Renal pelvis (tissue), 1 donor: ENCODE measurements at regions not wholly inside any gene's neighbourhood (a gene's known extent, or its start where the extent isn't known, plus 50 kb on each side); places are given as distances from the start of the nearest gene placed in this dataset.
"Not testable (repeated sequence)": the region's sequence is repeated elsewhere in the genome, so short reads cannot be mapped to it uniquely, and the experiment has no call there.

ENCODE experiments used
- DNase-seq: peaks from one replicate; pipeline ENCODE4 v3.0.0-alpha.2; 2013

DNA sequence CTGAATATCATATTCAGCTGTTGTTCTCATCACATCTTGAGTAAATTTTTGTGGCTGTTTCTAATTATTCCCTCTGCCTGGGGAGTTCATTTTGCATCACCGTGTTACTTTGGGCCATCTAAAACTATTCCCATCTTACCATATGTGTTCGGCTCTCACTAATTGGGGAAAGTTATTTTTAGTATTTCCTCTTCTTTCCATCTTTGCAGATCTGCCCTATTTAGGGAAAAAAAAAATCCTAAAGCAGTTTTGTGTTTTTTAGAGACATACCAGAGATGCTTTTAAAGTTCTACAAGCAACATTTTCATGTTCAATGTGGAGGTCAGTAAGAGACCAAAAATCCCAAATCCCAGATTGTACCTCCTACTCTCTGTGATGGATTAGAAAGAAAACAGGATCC lies 111.3 kb upstream of the NDUFV2 start:
- DNase-seq = no peak

GRCh38 chr18:8992500-8992899 lies 110.0 kb upstream of the NDUFV2 start:
- not testable (repeated sequence) for DNase-seq

DNA sequence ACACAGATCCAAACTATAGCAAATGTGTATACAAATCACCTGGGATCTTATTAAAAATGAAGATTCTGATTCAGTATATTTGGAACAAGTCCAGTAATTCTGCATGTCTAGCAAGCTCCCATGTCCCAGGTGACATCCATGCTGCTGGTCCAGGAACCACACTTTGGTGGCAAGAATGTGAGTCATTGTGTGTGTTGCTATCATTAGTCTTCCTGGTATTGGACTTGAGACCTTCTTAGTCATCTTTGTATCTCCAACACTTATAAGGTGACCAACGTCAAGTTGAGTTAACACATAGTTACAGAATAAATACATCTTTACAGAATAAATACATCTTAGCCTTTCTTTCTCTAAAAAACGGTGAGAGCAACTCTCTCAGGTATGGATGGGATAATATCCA lies 107.9 kb upstream of the NDUFV2 start:
- DNase-seq = no peak

GRCh38 chr18:8995096-8995495 lies 107.4 kb upstream of the NDUFV2 start:
- no peak for DNase-seq

GRCh38 chr18:8996771-8997432 lies 105.6 kb upstream of the NDUFV2 start:
- no peak for DNase-seq

DNA sequence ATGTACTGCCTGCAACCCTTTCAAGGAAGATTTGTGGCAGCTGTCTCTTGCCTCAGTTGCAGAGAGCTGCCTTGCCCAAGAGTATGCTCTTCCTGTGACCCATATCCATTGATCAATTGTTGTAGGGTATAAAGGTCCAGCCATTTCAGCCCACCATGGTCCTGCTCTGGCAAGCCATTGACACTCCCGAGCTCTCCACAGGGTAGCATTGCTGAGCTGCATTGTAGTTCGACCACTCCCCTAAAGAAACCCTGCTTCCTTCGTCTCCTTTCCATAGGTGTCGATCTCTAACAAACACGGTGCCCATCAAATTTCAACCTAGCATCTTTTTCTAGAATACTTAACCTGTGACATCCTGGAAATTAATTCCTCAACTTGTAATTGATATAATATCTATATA lies 104.9 kb upstream of the NDUFV2 start:
- no peak for DNase-seq

- DNase-seq = no peak
Measured at GRCh38 chr18:8998481-8999217, 103.8 kb upstream of the NDUFV2 start.

DNA sequence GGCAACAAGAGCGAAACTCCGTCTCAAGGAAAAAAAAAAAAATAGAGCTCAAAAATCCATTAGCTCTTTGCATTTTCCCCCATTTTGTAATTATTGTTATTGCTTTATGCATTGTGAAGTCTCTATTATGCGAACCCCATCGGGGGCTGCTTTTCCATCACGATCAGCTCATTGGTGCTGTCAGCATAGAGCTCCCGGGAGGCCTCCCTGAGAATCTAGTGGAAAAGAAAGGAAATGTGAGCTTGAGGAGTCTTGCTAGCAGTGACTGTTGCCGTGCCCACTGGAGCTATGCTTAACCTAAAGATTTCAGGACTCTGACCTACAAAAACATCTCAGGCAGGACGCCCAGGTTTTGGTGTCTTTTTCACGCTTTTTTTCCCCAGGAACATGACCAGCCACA lies 102.6 kb upstream of the NDUFV2 start:
- no peak for DNase-seq

GRCh38 chr18:9000733-9001132 lies 101.8 kb upstream of the NDUFV2 start:
- no peak for DNase-seq

DNA sequence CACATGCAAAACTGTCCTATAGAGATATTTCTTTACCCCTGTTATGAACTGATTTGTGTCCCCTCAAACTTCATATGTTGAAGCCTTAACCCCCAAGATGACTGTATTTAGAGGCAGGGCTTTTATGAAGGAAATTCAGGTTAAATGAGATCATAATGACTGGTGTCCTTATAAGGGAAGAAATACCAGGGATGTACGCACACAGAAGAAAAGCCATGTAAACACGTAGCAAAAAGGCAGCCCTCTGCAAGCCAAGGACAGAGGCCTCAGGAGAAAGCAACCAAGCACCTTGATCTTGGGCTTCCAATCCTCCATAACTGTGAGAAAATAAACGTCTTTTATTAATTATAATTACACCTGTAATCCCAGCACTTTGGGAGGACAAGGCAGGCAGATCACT lies 101.3 kb upstream of the NDUFV2 start:
- DNase-seq = no peak

DNA sequence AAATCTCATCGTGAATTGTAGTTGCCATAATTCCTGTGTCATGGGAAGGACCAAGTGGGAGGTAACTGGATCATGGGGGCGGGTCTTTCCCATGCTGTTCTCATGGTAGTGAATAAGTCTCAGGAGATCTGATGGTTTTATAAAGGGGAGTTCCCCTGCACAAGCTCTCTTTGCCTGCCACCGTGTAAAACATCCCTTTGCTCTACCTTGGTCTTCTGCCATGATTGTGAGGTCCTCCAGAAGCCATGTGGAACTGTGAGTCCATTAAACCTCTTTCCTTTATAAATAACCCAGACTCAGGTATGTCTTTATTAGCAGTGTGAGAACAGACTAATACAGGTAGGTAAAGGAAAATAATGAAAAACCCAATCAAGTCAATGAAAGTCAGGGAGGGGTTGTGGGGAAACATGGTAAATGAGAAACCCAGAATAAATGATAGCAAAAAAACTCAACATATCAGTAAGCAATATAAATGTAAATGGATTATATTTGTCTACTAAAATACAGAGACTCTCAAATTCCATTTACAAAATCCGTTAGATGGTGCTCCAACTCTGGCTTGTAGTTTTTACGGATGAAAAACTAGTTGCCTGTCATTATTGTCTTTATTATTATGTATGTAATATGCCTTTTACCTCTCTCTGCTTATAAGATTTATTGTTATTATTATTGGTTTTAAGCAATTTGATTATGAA lies 98.9 kb upstream of the NDUFV2 start:
- no peak for DNase-seq

DNA sequence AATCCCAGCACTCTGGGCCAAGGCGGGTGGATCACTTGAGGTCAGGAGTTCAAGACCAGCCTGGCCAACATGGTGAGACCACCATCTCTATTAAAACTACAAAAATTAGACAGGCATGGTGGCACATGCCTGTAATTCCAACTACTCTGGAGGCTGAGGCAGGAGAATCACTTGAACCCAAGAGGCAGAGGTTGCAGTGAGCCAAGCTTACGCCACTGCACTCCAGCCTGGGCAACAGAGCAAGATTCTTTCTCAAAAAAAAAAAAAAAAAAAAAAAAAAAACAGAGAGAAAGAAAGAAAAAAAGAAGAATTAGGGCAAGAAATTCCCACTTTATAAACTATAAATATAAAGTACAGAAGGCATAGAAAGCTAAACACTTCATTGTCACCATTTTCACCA lies 98.2 kb upstream of the NDUFV2 start:
- DNase-seq = not testable (repeated sequence)

GRCh38 chr18:9007700-9008099 lies 94.8 kb upstream of the NDUFV2 start:
- DNase-seq = not testable (repeated sequence)

GRCh38 chr18:9008200-9008708 lies 94.2 kb upstream of the NDUFV2 start:
- DNase-seq = no peak

GRCh38 chr18:9008709-9009635 lies 93.5 kb upstream of the NDUFV2 start:
- no peak for DNase-seq

DNA sequence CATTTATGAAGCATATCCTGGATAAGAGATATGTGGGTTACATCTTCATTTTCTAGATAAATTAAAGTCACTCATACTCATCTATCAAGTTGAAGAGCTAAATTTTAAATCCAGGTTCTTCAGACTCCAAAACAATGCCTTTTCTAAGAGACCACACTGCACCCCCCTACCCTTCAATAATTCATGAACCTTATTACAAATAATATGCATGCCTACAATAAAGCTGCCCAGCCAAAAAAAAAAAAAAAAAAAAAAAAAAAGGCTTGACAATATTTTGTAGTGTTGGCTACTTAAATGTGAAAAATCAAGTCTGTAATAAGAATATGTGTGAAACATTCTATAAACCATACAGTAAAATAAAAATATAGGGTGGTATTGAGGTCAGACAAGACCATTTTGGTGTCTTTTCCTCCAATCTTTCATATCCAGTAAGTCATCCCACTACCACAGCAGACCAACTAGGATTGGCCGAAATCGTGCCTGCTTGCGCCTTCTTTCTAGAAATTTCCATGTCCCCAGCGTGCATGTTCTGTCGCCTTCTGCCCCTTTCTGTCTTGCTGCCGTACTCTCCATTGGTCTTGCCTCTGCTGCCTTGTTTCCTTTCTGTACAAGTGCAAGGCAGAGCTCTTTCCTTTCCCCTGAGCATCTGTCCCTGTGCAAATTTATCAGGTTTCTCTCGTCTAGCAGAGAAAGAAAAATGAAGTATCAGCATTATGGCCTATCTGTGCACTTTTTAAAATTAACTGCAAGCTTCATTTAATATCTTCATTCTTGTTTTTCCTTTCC lies 92.6 kb upstream of the NDUFV2 start:
- no peak for DNase-seq

DNA sequence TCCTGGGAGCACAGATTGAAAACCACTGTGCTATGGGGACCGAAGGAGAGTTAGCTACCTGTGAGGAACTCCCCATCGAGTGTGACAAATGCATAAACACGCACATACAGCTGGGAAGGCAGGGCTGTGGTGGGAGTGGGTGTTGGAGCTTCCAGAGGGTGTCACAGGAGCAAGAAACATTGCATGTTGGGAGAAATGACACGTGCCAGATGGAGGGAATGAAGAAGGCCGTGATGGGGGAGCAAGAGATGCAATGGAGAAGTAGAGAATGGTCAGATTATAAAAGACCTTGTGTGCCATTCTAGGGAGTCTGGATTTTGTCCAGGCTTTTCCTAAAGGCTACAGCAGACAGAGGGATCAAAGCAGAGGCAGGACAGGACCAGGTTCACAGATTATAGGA lies 91.1 kb upstream of the NDUFV2 start:
- DNase-seq = no peak

DNA sequence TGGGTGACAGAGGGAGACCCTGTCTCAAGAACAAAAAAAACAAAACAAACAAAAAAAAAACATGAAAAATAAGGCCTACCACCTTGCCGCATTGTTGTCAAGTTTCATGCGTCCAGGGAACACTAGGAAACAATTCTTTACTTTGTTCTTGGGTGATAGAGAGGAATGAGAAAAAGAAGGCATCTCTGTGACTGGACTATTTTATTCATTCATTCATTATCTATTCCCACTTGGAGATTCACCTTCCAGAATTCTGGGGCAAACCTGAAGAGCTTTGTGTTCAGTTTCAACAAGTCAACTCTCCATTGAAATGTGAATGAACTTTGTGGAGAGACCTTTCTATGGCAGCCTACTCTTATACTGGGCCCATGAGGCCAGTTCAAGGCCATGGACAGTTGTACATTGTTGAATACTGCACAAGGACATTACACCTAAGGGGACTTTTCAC lies 88.5 kb upstream of the NDUFV2 start:
- no peak for DNase-seq

DNA sequence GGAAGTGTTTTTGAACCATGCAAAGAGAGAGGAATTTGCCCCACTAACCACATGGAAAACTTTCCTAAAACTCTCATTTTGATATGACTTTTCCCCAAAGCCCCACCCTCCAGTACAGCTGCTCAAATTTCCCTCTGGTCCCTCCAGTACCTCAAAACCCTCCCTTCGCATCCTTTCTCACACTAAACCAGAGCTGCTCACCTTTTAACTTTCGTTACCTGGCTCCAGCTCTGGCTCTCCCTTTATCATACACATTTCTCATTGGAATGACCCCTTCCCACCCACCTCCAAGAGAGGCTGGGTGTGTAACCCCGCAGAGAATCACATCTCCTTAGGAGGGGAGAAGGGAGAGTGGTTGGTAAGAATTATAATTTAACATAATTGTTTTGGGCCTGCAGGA lies 86.8 kb upstream of the NDUFV2 start:
- DNase-seq = no peak

DNA sequence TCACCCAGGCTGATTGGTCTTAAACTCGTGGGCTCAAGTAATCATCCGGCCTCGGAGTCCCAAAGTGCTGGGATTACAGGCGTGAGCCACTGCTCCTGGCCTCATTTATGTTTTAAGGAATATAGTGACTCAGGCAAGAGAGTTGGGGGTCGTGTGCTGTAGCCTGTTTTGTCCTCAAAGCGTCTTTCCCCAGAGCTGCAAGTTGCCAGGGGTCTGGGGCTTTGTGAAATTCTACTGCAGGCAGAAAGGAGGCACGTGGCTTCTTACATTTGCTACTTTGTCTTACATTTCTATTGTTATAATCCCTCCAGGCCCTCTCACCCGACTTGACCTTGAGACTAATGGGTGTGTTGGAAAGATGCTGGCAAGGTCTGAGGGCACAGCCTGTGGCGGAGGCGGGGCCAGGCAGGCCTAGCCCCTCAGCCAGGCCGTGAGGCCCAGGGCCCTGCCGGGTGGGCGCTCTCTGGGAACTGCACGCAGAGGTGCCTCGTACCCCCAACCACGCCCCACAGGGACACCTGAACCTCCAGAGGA lies 85.8 kb upstream of the NDUFV2 start:
- no peak for DNase-seq
